DOHH2 (cell line): ENCODE measurements at regions not wholly inside any gene's neighbourhood (a gene's known extent, or its start where the extent isn't known, plus 50 kb on each side); places are given as distances from the start of the nearest gene placed in this dataset.

Experiments
- EZH2phosphoT487 ChIP-seq: fragments of 200-600 bp; sonication (generic); IDR thresholded peaks from 2 replicates; pipeline ENCODE4 v1.6.1; 2017; ENCODE audit warnings: borderline replicate concordance, mild to moderate bottlenecking, antibody characterized with exemption, low read length, moderate library complexity, mixed read lengths
- TF ChIP-seq, protein P1 (sequence below): fragments of 200-600 bp; sonication (generic); IDR thresholded peaks from one replicate; pipeline ENCODE4 v1.5.1; 2014; ENCODE audit warnings: antibody characterized with exemption, mild to moderate bottlenecking, low read depth, low read length; ENCODE audit not compliant: poor library complexity, severe bottlenecking

DNA sequence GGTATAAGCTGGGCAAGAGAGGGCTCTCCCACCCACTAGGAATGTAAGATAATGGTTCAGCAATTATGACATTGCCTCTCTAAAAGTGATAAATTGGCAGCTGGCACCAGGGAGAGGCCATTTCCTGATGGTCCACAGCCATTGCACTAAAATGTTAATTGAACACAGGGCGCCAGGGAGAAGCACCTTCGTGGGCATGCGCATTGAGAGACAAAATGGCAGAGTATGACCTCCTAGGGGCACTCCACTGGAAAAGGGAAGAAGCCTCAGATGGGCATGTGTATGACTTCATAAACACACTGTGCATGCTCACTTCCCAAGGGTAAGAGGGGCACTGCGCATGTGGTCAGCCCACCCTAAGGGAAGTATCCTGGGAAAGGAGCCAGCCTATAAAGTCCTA, 419.2 kb downstream of the AGTPBP1 start:
- TF ChIP-seq, protein P1, sequence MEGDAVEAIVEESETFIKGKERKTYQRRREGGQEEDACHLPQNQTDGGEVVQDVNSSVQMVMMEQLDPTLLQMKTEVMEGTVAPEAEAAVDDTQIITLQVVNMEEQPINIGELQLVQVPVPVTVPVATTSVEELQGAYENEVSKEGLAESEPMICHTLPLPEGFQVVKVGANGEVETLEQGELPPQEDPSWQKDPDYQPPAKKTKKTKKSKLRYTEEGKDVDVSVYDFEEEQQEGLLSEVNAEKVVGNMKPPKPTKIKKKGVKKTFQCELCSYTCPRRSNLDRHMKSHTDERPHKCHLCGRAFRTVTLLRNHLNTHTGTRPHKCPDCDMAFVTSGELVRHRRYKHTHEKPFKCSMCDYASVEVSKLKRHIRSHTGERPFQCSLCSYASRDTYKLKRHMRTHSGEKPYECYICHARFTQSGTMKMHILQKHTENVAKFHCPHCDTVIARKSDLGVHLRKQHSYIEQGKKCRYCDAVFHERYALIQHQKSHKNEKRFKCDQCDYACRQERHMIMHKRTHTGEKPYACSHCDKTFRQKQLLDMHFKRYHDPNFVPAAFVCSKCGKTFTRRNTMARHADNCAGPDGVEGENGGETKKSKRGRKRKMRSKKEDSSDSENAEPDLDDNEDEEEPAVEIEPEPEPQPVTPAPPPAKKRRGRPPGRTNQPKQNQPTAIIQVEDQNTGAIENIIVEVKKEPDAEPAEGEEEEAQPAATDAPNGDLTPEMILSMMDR: no peak
- TF ChIP-seq EZH2phosphoT487: no peak
